ENCODE measurements at regions not wholly inside any gene's neighbourhood (a gene's known extent, or its start where the extent isn't known, plus 50 kb on each side); places are given as distances from the start of the nearest gene placed in this dataset.

- no peak for TF ChIP-seq CTCF (IDR thresholded peaks at IDR 0.05; ENCODE audit: low read depth, low read length, missing control alignments)
- no peak for DNase-seq (ENCODE audit: extremely low read depth, low read depth)
Measured at GRCh38 chr1:41999884-42000283, 81.2 kb upstream of the HIVEP3 start.

GRCh38 chr1:41998250-41998649 lies 79.5 kb upstream of the HIVEP3 start:
- TF ChIP-seq CTCF (IDR thresholded peaks at IDR 0.05; ENCODE audit: low read depth, low read length, missing control alignments): no peak
- no peak overlapping the region for H3K4me3 ChIP-seq (replicated peaks; ENCODE audit: low read depth, low read length)
- no peak for DNase-seq (ENCODE audit: extremely low read depth, low read depth)

More at GRCh38 chr1:41999884-42000283, 81.2 kb upstream of the HIVEP3 start:
- H3K4me3 ChIP-seq (replicated peaks; ENCODE audit: low read depth, low read length): no peak overlapping the region

GRCh38 chr1:41997153-41997552 lies 78.4 kb upstream of the HIVEP3 start:
- DNase-seq (ENCODE audit: extremely low read depth, low read depth): no peak
- TF ChIP-seq CTCF (IDR thresholded peaks at IDR 0.05; ENCODE audit: low read depth, low read length, missing control alignments): no peak
- H3K4me3 ChIP-seq (replicated peaks; ENCODE audit: low read depth, low read length): no peak overlapping the region

- no peak overlapping the region for H3K4me3 ChIP-seq (replicated peaks; ENCODE audit: low read depth, low read length)
- no peak for DNase-seq (ENCODE audit: extremely low read depth, low read depth)
- no peak for TF ChIP-seq CTCF (IDR thresholded peaks at IDR 0.05; ENCODE audit: low read depth, low read length, missing control alignments)
Measured at GRCh38 chr1:41995441-41996130, 76.9 kb upstream of the HIVEP3 start.

GRCh38 chr1:41994195-41994894 lies 75.6 kb upstream of the HIVEP3 start:
- no peak overlapping the region for H3K4me3 ChIP-seq (replicated peaks; ENCODE audit: low read depth, low read length)
- no peak for TF ChIP-seq CTCF (IDR thresholded peaks at IDR 0.05; ENCODE audit: low read depth, low read length, missing control alignments)
- DNase-seq (ENCODE audit: extremely low read depth, low read depth): no peak

- H3K4me3 ChIP-seq (replicated peaks; ENCODE audit: low read depth, low read length): no peak overlapping the region
- DNase-seq (ENCODE audit: extremely low read depth, low read depth): no peak
- no peak for TF ChIP-seq CTCF (IDR thresholded peaks at IDR 0.05; ENCODE audit: low read depth, low read length, missing control alignments)
Measured at GRCh38 chr1:41983451-41983850, 64.7 kb upstream of the HIVEP3 start.

Measured in HFF-Myc (cell line).